ENCODE measurements at regions not wholly inside any gene's neighbourhood (a gene's known extent, or its start where the extent isn't known, plus 50 kb on each side); places are given as distances from the start of the nearest gene placed in this dataset.

DNA sequence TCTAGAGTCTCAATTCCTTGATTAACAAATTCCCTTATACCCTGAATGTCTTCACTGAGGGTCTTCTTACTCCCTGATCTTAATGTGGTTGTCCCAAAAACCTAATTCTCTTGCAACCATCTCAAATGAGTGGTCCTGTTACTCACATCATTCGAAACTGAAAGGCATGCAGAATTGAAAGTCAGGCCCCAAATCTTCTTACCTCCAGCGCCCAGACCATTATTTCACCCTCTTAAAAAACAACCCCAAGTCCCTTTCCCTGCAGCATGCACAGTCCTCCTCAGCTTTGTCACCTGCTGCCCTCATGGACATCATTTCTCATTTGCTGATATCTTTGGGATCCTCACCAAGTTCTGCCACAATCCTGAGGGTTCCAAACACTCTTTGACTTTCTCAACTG lies 230.1 kb downstream of the SEC16B start:
- no peak for TF ChIP-seq CTCF (IDR thresholded peaks at IDR 0.05)
- no peak for TF ChIP-seq POLR2A (IDR thresholded peaks at IDR 0.05)
